Tibial nerve (tissue), 4 donors: ENCODE measurements at regions not wholly inside any gene's neighbourhood (a gene's known extent, or its start where the extent isn't known, plus 50 kb on each side); places are given as distances from the start of the nearest gene placed in this dataset.

Experiments used
- DNase-seq, 2 donors: peaks; one replicate each; pipeline ENCODE4 v3.0.0-alpha.2; 2019; ENCODE audit warnings: low spot score in 2 of 2
- H3K27ac ChIP-seq, 4 donors: fragments of 200-600 bp; sonication (generic) in 3 of 4; one replicate each; pipeline ENCODE4 v1.5.1; 2017 to 2019; ENCODE audit warnings: mild to moderate bottlenecking in 1 of 4
- H3K27me3 ChIP-seq, 2 donors: fragments of 200-600 bp; sonication (generic) in 1 of 2; one replicate each; pipeline versions ENCODE4 v1.5.1 to v1.6.0; 2017 to 2019
- H3K36me3 ChIP-seq, 3 donors: fragments of 200-600 bp; sonication (generic); one replicate each; pipeline ENCODE4 v1.5.1; 2018 to 2019
- H3K4me1 ChIP-seq, 4 donors: fragments of 200-600 bp; sonication (generic) in 3 of 4; one replicate each; pipeline ENCODE4 v1.5.1; 2017 to 2019
- H3K4me3 ChIP-seq, 4 donors: fragments of 200-600 bp; sonication (generic) in 3 of 4; one replicate each; pipeline ENCODE4 v1.5.1; 2017 to 2019; ENCODE audit warnings: mild to moderate bottlenecking in 1 of 4, moderate library complexity in 1 of 4
- H3K9me3 ChIP-seq, 4 donors: fragments of 200-600 bp; sonication (generic) in 3 of 4; one replicate each; pipeline ENCODE4 v1.5.1; 2017 to 2019
- CTCF ChIP-seq, 5 experiments: fragments of 200-600 bp in 3 of 5; fragments of 450-650 bp in 2 of 5; sonication (generic) in 3 of 5; IDR thresholded peaks; one replicate each; pipeline ENCODE4 v1.5.1; 2016 to 2019; ENCODE audit warnings: antibody characterized with exemption in 5 of 5, mild to moderate bottlenecking in 3 of 5, moderate library complexity in 2 of 5
- EP300 ChIP-seq, 2 donors: sonication (generic); formaldehyde crosslinking; IDR thresholded peaks; one replicate each; pipeline ENCODE4 v1.6.1; 2017; ENCODE audit warnings: antibody characterized with exemption in 2 of 2, mild to moderate bottlenecking in 1 of 2
- POLR2A ChIP-seq, 2 donors: fragments of 450-650 bp; IDR thresholded peaks; one replicate each; pipeline ENCODE4 v1.6.1; 2017; ENCODE audit warnings: antibody characterized with exemption in 2 of 2, mild to moderate bottlenecking in 2 of 2, moderate library complexity in 2 of 2
- WGBS, 2 donors: methylation state at CpG; one replicate each; pipeline ENCODE4 v1.1.5; 2018; 5-methylcytosine and 5-hydroxymethylcytosine counted together

- TF ChIP-seq EP300 (IDR thresholded peaks at IDR 0.05) (no peak), POLR2A (IDR thresholded peaks at IDR 0.05) (no peak), CTCF (IDR thresholded peaks at IDR 0.05) (no peak)
- H3K4me3 ChIP-seq, result no peak overlapping the region
- no peak overlapping the region for H3K27ac ChIP-seq
- H3K4me1 ChIP-seq, result peaks cover 0 to 8% (median 0%) of the 10 kb centered on the region in 4 donors
- no peak for DNase-seq
- no peaks in the 10 kb centered on the region for H3K9me3 ChIP-seq
- no peaks in the 10 kb centered on the region for H3K27me3 ChIP-seq
- WGBS, 2 donors, result 72 to 83% methylated on average over 6 of the region's 6 CpGs
- H3K36me3 ChIP-seq, result no peaks in the 10 kb centered on the region
These were observed 239.7 kb downstream of the GADD45G start for GRCh38 chr9:89844535-89844934.

- H3K4me3 ChIP-seq, result no peak overlapping the region
- H3K36me3 ChIP-seq, result no peaks in the 10 kb centered on the region
- no peak overlapping the region for H3K27ac ChIP-seq
- peaks cover 0 to under 1% (median 0%) of the 10 kb centered on the region in 4 donors for H3K4me1 ChIP-seq
- H3K27me3 ChIP-seq, result no peaks in the 10 kb centered on the region
- no peak for DNase-seq
- no peaks in the 10 kb centered on the region for H3K9me3 ChIP-seq
- TF ChIP-seq CTCF (IDR thresholded peaks at IDR 0.05) (no peak), EP300 (IDR thresholded peaks at IDR 0.05) (no peak), POLR2A (IDR thresholded peaks at IDR 0.05) (no peak)
- WGBS, 2 donors, result 67 to 75% methylated on average over 3 of the region's 3 CpGs
These were observed 240.5 kb downstream of the GADD45G start for GRCh38 chr9:89845321-89845720.

GRCh38 chr9:89845862-89846261 is 241.1 kb downstream of the GADD45G start:
- H3K27me3 ChIP-seq, result no peaks in the 10 kb centered on the region
- no peaks in the 10 kb centered on the region for H3K9me3 ChIP-seq
- DNase-seq, result no peak
- H3K4me3 ChIP-seq, result no peak overlapping the region
- WGBS, 2 donors, result 83 to 88% methylated on average over 9 of the region's 9 CpGs
- no peak for TF ChIP-seq POLR2A (IDR thresholded peaks at IDR 0.05)
- no peak for TF ChIP-seq CTCF (IDR thresholded peaks at IDR 0.05)
- TF ChIP-seq EP300 (IDR thresholded peaks at IDR 0.05), result no peak
- H3K4me1 ChIP-seq, result no peaks in the 10 kb centered on the region
- no peaks in the 10 kb centered on the region for H3K36me3 ChIP-seq
- no peak overlapping the region for H3K27ac ChIP-seq

- no peak for DNase-seq
- 89 to 91% methylated on average over 20 of the region's 20 CpGs for WGBS, 2 donors
- TF ChIP-seq POLR2A (IDR thresholded peaks at IDR 0.05) (no peak), CTCF (IDR thresholded peaks at IDR 0.05) (no peak), EP300 (IDR thresholded peaks at IDR 0.05) (no peak)
These were observed 243.5 kb downstream of the GADD45G start for GRCh38 chr9:89848060-89849040.

GRCh38 chr9:89849096-89849495 is 244.3 kb downstream of the GADD45G start:
- 78 to 83% methylated on average over 5 of the region's 5 CpGs for WGBS, 2 donors
- no peak overlapping the region for H3K4me3 ChIP-seq

More at GRCh38 chr9:89848060-89849040, 243.5 kb downstream of the GADD45G start:
- no peaks in the 10 kb centered on the region for H3K9me3 ChIP-seq
- no peaks in the 10 kb centered on the region for H3K4me1 ChIP-seq
- H3K36me3 ChIP-seq, result no peaks in the 10 kb centered on the region
- H3K4me3 ChIP-seq, result no peak overlapping the region
- H3K27ac ChIP-seq, result no peak overlapping the region
- no peaks in the 10 kb centered on the region for H3K27me3 ChIP-seq

More at GRCh38 chr9:89849096-89849495, 244.3 kb downstream of the GADD45G start:
- Histone ChIP-seq H3K9me3 (no peaks in the 10 kb centered on the region), H3K36me3 (no peaks in the 10 kb centered on the region), H3K27ac (no peak overlapping the region), H3K27me3 (no peaks in the 10 kb centered on the region), H3K4me1 (no peaks in the 10 kb centered on the region)
- TF ChIP-seq CTCF (IDR thresholded peaks at IDR 0.05), result no peak
- TF ChIP-seq POLR2A (IDR thresholded peaks at IDR 0.05), result no peak
- no peak for TF ChIP-seq EP300 (IDR thresholded peaks at IDR 0.05)
- DNase-seq, result no peak
